ENCODE measurements at regions not wholly inside any gene's neighbourhood (a gene's known extent, or its start where the extent isn't known, plus 50 kb on each side); places are given as distances from the start of the nearest gene placed in this dataset.

DNA sequence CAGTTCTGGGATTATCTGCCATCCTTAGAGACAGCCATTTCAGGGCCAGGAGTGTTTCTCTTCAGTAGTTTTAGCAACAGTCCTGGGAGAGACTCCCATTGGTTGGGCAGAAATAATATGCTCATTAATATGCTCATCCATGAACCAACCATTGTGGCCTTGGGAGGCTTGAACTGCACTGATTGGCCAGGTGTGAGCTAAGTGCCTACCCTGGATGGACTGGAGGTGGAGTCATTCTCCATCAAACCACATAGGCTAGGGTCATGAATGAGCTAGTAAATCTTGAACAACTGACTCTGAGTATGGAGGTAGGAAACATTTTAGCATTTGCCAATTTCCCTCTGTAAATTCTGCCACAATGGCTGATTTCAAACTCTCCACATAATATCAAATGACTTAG, 70.2 kb upstream of the ZFP64 start:
- DNase-seq (ENCODE audit: low spot score) = no peak

- DNase-seq (ENCODE audit: low spot score) = no peak
Observed at GRCh38 chr20:52259295-52259694, 67.7 kb upstream of the ZFP64 start.

DNA sequence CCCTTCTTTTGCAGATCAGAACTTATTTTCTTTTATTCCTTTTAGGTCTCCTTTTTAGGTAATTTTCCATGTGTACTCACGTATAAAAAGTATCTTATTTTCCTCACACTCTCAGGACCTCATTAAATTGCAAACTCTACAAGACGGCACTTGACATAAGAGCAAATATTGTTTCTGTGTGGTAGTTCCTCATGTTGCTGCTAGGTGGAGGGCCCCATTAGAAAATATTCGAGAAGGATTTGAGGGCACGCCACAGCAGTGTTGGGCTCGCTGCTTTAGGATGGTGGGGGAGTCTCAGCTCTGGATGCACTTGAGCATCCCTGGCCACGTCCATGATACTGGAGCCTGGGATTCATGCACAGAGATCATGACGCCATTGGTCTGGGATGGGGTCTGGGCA, 64.9 kb upstream of the ZFP64 start:
- no peak for DNase-seq (ENCODE audit: low spot score)

DNA sequence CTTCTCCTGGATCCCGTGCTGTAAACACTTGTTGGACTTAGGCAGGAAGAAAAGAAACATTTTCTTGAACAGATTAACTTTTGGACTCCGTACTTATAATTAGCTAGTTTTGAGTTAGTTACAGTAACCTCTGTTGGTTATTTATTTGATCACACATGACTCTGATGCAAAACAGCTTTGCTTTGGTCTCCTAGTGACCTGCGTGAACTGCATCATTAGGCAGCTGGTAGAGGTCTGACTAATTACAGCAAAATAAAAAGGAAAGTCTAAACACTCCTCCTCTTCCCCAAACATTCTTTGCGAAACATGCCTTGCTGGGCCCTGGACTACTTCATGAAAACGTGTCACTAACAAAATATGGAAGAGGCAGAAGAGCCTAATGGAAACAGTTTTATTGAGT, 61.1 kb upstream of the ZFP64 start:
- no peak for DNase-seq (ENCODE audit: low spot score)

DNA sequence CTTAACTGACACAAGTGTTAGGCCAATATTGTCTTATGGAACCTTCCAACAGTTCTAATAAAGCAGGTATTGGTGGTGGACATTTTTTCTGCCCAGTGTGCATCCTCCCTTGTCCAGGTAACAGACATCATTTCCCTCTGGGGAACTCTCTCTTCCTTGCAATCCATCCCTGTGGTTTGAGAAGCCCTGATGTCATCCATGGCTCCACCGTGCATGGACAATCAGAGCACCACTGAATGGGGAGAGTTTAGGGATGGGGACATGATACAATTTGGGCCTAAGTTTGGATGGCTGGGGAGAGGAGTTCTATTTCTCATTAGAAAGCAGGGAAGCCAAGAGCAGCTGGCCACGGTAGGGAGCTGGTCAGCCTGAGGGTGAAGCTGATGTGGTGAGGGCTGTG, 60.2 kb upstream of the ZFP64 start:
- DNase-seq (ENCODE audit: low spot score) = no peak

DNA sequence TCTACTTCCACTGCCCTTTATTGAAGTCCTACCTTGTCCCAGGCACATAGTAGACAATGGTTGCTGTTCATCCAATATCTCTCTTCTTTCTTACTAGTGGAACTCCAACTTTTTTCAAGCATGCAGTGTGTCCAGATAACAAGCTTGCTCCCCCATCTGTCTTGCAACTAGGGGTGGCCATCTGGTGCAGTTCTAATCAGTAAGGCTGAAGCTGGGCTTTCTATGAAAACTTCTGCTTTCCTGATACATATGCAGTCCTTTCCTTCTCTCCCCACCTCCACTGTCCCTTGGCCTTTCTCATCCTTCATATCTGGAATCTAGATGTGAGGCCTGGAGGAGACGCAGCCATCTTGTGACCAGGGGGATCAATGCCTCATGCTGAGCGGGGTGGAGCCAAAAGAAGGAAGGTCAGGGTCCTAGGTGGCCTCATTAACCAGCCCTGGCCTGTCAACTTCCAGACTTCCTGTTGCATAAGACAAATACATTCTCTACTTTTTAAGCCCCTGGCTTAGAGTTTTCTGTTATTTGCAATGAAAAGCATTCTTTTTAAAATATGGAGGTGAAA, 59.6 kb upstream of the ZFP64 start:
- DNase-seq (ENCODE audit: low spot score) = no peak

DNA sequence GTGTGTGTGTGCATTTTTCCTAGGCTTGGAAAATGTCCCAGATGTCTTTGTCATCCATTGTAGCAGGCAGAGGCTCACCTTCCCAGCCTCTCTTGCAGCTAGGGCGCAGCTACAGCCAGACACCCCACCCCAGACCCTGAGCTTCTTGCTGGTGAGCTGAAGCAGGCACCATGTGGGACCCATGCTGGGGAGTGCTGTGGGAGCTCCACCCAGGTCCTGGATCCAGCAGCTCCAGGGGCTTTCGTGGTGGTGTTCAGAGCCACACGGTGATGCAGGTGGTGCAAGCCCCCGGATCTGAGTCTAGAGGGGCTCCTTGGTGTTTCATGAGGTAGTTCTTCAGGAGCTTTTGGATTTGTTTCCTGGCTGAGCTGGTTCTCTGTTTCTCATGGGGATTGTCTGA, 56.0 kb upstream of the ZFP64 start:
- no peak for DNase-seq (ENCODE audit: low spot score)

- DNase-seq (ENCODE audit: low spot score) = no peak
Observed at GRCh38 chr20:52246366-52246765, 54.8 kb upstream of the ZFP64 start.

- no peak for DNase-seq (ENCODE audit: low spot score)
Observed at GRCh38 chr20:52244702-52245101, 53.1 kb upstream of the ZFP64 start.

DNA sequence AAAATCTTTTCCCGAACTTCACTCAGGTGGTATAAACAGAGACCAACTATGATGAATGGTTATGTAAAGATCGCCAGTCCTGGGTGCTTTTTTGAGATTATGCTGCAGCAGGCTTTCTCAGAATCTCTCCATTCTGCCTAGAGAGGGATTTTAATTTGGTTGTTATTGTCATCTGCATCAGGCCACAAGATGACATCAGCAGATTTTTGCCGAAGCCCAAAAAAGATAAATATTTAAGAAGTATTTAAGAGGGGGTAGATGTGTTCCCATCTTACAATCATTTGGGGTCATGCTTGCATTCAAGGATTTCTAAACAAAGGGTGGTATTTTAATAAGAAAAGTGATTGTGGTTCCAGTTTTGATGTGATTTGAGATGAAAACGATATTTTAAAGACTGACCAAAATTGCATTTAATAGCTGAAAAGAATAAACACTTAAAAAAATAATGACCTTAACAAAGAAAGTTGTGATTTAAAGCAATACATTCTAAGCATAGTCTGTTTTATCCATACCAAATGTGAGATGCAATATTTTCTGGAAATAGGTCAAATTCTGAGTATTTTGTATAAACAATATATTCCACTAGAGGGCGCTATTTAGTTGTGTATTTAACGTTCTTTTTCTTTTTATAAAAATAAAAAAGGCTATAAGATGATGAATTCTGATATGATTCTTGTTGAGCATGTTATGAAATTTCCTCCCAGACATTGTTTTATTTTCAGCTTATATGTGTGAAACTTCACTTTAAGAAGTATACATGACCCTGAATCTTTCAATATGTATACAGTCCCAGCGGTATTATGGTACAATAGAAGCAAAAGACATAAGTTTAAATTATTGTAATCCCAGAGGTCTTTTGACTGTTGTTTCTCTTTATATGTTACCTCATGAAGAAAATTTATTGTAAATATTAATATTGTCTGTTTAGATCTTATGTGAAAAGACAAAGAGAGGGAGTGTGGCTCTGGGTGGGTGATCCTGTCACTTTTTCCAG, 51.0 kb upstream of the ZFP64 start:
- peak; percentile 50 for DNase-seq (ENCODE audit: low spot score)
